NCI-H2081 (cell line): ENCODE measurements at regions not wholly inside any gene's neighbourhood (a gene's known extent, or its start where the extent isn't known, plus 50 kb on each side); places are given as distances from the start of the nearest gene placed in this dataset.

Source experiments
- DNase-seq, 2 experiments: peaks; one replicate each; lab custom pipeline; 2025; lab: John Stamatoyannopoulos, UW

DNA sequence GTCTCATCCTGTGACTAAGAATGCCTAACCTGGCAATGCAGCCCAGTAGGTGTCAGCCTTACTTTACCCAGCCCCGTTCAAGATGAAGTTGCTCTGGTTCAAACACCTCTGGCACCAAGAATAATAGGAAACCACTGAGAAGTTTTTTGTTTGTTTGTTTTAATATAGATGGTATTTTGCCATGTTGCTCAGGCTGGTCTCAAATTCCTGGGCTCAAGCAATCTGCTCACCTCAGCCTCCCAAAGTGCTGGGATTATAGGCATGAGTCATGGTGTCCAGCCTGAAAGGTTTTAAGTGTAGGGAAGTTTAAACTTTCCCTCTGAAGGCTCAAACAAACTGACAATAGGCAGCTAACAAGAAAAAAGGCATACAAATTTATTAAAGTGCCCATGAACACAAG lies 51.2 kb upstream of the ABCC4 start:
- DNase-seq = no peak

GRCh38 chr13:95354156-95354555 lies 52.9 kb upstream of the ABCC4 start:
- no peak for DNase-seq

GRCh38 chr13:95354680-95355487 lies 53.6 kb upstream of the ABCC4 start:
- peak in 1 of 2 experiments; percentile 5 for DNase-seq

GRCh38 chr13:95355494-95355893 lies 54.2 kb upstream of the ABCC4 start:
- DNase-seq = no peak

- DNase-seq = no peak
These were observed 55.7 kb upstream of the ABCC4 start for GRCh38 chr13:95356916-95357315.

DNA sequence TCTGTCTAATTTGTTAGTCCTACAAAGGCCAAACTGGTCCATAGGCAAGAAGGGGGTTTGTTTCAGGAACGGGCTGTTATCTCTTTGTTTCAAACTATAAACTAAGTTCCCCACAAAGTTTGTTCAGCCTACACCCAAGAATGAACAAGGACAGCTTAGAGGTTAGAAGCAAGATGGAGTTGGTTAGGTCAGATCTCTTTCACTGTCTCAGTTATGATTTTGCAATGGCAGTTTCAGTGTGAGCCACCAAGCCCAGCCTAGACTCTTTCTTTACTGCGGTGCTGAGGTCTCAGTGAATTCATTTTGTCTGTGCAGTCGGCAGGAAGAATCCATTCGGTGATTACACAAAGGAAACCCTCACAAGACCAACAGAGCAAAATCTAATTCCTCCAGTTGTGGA lies 56.6 kb upstream of the ABCC4 start:
- DNase-seq = no peak

DNA sequence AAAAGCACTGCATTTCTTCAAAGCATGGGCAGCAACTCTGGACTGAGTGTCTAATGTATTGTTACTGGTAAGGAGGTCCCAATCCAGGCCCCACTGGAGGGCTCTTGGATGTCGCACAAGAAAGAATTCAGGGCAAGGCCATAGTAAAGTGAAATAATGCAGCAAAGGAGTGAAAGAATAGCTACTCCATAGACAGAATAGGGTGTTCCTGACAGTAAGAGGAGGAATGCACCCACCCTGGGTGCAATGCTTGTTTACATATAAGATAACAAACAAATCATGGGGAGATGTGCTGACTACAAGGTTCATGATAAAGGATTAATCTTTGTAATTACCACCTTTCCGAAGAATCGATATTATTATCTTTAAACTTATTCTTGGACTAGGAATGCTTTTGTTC lies 58.8 kb upstream of the ABCC4 start:
- no peak for DNase-seq

- DNase-seq = no peak
These were observed 59.3 kb upstream of the ABCC4 start for GRCh38 chr13:95360464-95361097.

DNA sequence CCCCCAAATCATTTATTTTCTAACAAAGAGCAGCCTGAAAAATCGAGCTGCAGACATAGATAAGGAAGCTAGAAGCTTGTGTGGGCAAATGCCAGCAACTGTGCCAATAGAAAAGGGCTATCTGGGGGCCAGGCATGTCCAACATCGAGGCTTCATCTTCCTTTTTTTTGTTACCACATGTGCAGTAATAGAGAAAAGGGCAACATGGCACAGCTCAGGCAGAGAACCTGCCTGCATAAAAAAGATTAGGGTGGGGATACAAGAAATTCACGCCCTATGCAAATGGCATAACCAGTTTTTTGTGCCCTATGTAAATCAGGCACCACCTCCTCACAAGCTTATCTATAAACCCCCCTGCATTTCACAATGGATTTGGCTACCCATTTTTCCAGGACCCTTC lies 60.4 kb upstream of the ABCC4 start:
- no peak for DNase-seq

GRCh38 chr13:95362666-95363065 lies 61.4 kb upstream of the ABCC4 start:
- no peak for DNase-seq

DNA sequence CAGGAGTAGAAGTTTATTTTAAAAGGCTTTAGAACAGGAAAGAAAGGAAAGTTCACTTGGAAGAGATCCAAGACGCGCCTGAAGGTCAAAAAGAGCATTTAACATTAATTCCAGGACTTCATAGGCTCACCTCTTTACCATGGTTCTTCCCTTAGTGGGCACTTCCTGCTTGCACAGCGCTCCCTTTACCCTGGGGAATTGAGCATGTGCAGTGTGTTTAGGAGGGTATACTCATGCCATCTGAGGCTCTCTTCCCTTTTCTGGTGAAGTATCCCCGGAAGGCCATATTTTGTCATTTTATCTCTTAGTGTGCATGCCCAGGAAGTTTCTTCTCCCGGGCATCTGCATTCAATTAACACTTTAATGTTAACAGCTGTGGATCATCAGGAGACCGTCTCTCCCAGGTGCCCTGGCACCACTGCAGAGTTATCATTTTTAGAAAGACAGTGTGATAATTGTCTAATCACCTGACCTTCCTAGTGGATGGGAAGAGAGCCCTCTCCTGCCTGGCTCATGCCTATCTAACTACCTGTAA lies 66.1 kb upstream of the ABCC4 start:
- no peak for DNase-seq

DNA sequence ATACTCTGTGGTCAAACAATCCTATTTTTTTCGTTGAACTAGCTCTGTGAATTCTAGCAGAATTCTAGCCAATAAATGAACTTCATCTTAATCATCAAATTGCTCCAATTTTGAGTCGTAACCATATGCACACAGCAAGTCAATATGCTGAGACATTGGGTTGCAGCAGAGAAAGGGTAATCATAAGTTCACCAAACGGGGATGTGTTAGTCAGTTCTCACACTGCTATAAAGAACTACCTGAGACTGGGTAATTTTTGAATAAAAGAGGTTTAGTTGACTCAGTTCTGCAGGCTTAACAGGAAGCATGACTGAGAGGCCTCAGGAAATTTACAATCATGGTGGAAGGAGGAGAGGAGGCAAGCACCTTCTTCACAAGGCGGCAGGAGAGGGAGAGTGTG lies 67.7 kb upstream of the ABCC4 start:
- no peak for DNase-seq

GRCh38 chr13:95375706-95376105 lies 74.5 kb upstream of the ABCC4 start:
- DNase-seq = no peak

DNA sequence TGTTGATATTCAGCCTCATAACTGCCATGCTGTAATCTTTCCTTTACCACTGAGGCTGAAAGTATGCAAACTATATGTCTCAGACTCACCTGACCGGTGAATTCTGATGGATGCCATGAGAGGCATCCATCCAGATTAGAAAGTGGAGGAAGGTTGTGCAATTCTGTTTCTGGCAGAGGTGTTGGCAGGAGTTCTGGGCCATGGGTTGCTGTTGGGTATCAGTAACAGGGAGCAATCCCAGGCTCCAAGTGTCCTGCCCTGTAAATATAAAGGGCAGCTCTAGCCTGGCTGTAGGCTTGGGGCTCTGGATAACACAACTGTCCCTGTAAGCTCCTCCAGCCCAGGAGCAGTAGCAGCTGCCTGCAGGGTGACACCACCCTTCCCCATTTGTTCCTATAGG lies 77.4 kb upstream of the ABCC4 start:
- no peak for DNase-seq

GRCh38 chr13:95380468-95381211 lies 79.4 kb upstream of the ABCC4 start:
- peak; percentile 73 to 76 for DNase-seq

GRCh38 chr13:95381212-95381527 lies 79.9 kb upstream of the ABCC4 start:
- no peak for DNase-seq

DNA sequence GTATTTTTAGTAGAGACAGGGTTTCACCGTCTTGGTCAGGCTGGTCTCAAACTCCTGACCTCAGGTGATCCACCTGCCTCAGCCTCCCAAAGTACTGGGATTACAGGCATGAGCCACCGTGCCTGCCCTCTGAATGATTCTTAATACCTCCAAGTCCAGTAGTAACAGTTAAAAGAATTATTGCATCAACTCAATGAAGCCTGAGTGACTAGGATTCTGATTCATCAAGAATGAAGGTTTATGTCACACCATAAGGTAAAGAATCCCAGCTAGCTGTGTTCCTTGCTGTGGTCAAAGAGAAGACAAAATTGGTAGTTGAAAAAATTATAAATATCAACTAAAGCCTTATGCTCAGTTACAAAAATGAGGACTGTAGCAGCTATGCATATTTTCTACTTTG lies 81.2 kb upstream of the ABCC4 start:
- DNase-seq = no peak

- DNase-seq = no peak
These were observed 81.7 kb upstream of the ABCC4 start for GRCh38 chr13:95382916-95383315.

DNA sequence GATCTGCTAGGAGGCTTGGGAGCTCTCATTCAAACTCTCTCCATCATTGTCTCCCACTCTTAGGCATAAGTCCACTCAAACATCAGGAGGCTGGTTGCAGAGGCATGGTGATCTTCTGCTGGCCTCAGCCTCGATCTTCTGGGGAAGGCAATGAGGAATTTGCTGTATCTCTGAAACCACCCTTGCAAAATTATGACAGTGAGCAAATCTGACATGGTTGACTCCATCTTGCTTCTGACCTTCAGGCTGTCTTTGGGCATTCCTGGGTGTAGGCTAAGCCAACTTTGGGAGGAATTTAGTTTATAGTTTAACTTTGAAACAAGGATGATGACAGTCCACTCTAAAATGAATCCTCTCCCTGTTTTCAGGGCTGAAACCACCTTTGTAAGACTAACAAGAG lies 84.1 kb upstream of the ABCC4 start:
- DNase-seq = no peak

GRCh38 chr13:95385798-95386197 lies 84.5 kb upstream of the ABCC4 start:
- DNase-seq = no peak

GRCh38 chr13:95386370-95386769 lies 85.1 kb upstream of the ABCC4 start:
- DNase-seq = no peak

DNA sequence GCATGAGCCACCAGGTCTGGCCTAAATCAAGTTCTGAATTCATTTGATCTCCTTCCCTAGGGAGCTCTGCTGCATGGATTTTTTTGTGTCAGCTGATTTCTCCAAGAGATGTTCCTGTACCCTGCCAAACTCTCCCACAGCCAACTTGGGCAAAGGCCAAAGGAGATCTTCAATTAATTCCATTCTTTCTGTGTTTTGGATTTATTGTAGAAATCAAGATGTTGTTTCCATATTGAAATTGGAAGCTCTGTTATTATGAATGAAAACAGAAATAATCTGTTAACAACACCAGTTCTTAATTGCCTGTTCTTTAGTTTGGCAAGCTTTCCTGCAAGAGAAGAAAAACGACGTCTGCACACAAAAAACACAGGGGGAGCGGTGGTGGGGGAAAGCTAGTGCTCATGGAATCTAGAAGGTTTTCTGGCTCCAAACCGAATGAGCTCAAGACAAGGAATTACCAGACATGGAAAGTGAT lies 86.5 kb upstream of the ABCC4 start:
- DNase-seq = no peak
